ENCODE measurements at regions not wholly inside any gene's neighbourhood (a gene's known extent, or its start where the extent isn't known, plus 50 kb on each side); places are given as distances from the start of the nearest gene placed in this dataset.
A peak's percentile ranks its signal among the peaks of the same experiment; 100 is the strongest.

DNA sequence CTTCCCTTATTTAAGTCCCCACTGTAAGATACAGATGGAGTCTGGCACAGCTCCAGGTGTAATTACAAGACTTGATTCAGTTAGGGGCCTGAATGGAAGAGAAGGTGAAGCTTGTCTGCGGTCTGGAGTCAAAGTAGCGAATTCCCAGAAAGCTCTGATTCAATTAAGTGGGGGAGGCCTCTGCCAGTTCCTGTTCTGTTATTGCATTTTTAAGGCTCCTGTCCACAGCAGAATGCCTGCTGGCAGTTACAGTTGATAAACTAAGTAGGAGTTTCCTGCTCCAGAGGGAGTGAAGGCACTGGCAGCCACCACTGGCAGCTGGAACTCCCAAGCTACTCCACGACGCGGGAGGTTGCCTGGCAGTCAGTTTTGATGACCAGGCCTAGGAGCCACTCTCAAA lies 181.1 kb downstream of the SOCS6 start:
- Histone ChIP-seq H3K4me1 (no peaks in the 10 kb centered on the region), H3K4me3 (no peak overlapping the region), H3K27me3 (ENCODE audit: low read depth) (no peaks in the 10 kb centered on the region), H3K9me3 (no peaks in the 10 kb centered on the region), H3K36me3 (replicated peaks) (no peaks in the 10 kb centered on the region)
- no peak for DNase-seq (ENCODE audit: low spot score in 2 of 2)
- in situ Hi-C loops (cut with MboI; ENCODE audit: low sequenced_read_pairs): loop anchor here (25.0 kb wide), 1 partner anchor 833 kb away; no protein-coding TSS in a partner anchor

DNA sequence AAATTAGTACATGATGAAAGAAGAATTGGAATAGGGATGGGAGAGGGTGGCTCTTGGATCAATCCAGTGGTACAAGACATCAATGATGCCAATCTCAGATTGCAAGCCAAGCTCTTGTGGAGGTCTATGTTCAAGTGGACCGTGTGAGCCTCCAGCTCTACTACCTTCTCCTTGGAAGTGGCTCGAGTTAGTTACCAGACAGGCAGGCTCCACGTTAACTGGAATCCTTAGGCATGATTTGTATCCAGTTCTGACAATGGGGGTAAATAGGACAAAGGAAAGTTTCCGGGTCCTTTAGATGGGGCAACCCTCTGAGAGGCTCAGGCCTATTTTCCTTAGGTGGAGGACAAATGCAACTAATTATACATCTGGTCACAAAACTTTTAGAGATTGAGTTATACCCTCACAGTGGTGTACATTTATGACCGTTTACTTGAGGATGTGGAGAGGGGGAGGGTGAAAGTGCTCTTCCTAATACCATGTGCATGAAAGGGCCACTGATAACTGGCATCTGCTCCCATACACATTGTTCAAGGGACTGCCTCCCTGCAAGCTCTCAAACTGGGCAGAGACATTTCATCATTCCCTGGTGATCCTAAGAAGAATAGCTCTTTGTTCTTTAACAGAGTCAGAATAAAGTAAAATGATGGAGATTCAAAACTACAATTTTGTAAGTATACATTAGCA lies 180.2 kb downstream of the SOCS6 start:
- no peak for DNase-seq (ENCODE audit: low spot score in 2 of 2)
- Histone ChIP-seq H3K9me3 (no peaks in the 10 kb centered on the region), H3K36me3 (replicated peaks) (no peaks in the 10 kb centered on the region), H3K27me3 (ENCODE audit: low read depth) (no peaks in the 10 kb centered on the region), H3K4me3 (no peak overlapping the region), H3K4me1 (peaks cover 7% of the 10 kb centered on the region; the same call in 1 of the 2 replicates)
- in situ Hi-C loops (cut with MboI; ENCODE audit: low sequenced_read_pairs): loop anchor here (25.0 kb wide), 1 partner anchor 832 kb away; no protein-coding TSS in a partner anchor

DNA sequence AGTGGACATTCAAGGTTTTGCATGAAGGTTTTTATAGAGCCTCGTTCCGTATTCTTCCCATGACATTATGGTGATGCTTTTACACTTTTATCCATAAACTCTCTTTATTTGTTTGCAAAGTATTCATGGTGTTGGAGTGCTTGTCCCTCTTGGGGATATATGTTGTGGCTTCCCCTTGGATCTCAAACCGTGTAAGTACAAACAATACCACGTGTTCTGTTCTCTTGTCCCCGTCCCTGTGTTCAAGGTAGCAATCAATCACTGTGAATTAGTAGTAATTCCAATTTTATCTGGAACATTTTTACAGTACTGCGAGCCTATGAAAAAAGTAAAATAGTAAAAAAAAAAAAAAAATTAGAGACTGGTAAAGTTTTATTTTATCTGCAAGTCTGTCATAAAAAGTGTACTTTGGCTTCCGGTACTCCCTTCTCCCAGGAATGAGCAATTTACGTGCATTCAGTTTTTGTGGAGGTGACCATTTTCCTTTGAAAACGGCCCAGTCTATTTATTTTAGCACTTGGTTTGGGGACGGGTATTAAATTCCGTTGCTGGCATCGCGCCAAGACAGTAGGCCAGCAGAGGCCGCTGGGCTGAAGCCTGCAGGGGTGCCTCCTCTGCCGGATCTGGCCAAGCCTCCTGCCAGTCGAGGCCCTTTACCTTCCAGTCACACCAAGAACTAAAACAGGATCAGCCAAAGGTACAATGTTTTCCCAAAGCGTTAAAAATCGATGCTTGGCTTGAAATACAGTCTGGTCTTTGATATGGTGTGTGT lies 175.7 kb downstream of the SOCS6 start:
- no peaks in the 10 kb centered on the region for H3K9me3 ChIP-seq
- H3K27me3 ChIP-seq (ENCODE audit: low read depth): no peaks in the 10 kb centered on the region
- in situ Hi-C loops (cut with MboI; ENCODE audit: low sequenced_read_pairs): loop anchor here (25.0 kb wide), 1 partner anchor 827 kb away; no protein-coding TSS in a partner anchor
- no peaks in the 10 kb centered on the region for H3K36me3 ChIP-seq (replicated peaks)
- H3K4me3 ChIP-seq: peak overlapping the region; percentile 4; the same call in 1 of the 2 replicates
- DNase-seq (ENCODE audit: low spot score in 2 of 2): peak; percentile 73 to 91
- H3K4me1 ChIP-seq: peaks cover 7% of the 10 kb centered on the region; the same call in 1 of the 2 replicates

DNA sequence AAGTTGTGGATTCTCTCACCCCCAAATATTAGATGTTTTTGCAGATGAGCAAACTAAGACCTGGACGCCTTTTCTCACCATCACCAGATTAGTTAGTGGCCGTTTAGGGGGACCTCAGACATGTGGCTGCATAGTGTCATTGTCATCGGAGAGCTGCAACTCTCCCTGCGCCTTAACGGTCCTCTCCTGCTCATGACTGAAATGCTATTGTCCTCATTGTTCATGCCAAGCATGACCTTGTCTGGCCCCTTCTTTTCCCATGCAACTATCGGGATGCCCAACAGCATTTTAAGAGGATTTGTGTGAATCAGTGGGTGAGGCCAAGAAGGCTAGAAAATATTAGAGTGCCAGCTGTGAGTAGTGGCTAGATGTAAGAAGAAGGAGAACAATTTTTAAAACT lies 174.2 kb downstream of the SOCS6 start:
- Histone ChIP-seq H3K9me3 (no peaks in the 10 kb centered on the region), H3K4me3 (no peak overlapping the region), H3K4me1 (peaks cover 7% of the 10 kb centered on the region; the same call in 1 of the 2 replicates), H3K36me3 (replicated peaks) (no peaks in the 10 kb centered on the region), H3K27me3 (ENCODE audit: low read depth) (no peaks in the 10 kb centered on the region)
- DNase-seq (ENCODE audit: low spot score in 2 of 2): no peak
- in situ Hi-C loops (cut with MboI; ENCODE audit: low sequenced_read_pairs): loop anchor here (25.0 kb wide), 1 partner anchor 826 kb away; no protein-coding TSS in a partner anchor

DNA sequence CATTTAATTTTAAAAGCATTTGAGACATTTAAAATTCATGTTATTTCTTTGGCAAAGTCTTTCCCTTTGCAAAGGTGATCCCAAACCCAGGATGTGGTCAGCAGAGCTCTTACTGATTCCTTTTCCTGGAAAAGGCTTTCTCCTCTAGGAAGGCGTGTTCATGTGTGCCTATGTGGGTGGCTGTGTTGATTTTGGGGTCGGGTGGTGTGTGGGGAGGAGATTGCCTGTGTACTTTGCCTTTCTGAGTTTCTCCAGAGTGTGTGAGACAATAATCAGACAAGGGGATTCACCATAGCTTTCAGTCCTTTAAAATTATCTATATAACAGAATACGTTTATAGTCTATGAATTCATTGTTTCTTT lies 173.2 kb downstream of the SOCS6 start:
- peaks cover 7% of the 10 kb centered on the region; the same call in 1 of the 2 replicates for H3K4me1 ChIP-seq
- no peak for DNase-seq (ENCODE audit: low spot score in 2 of 2)
- in situ Hi-C loops (cut with MboI; ENCODE audit: low sequenced_read_pairs): loop anchor here (25.0 kb wide), 1 partner anchor 825 kb away; no protein-coding TSS in a partner anchor
- no peak overlapping the region for H3K4me3 ChIP-seq
- H3K36me3 ChIP-seq (replicated peaks): no peaks in the 10 kb centered on the region
- H3K9me3 ChIP-seq: no peaks in the 10 kb centered on the region
- H3K27me3 ChIP-seq (ENCODE audit: low read depth): no peaks in the 10 kb centered on the region

DNA sequence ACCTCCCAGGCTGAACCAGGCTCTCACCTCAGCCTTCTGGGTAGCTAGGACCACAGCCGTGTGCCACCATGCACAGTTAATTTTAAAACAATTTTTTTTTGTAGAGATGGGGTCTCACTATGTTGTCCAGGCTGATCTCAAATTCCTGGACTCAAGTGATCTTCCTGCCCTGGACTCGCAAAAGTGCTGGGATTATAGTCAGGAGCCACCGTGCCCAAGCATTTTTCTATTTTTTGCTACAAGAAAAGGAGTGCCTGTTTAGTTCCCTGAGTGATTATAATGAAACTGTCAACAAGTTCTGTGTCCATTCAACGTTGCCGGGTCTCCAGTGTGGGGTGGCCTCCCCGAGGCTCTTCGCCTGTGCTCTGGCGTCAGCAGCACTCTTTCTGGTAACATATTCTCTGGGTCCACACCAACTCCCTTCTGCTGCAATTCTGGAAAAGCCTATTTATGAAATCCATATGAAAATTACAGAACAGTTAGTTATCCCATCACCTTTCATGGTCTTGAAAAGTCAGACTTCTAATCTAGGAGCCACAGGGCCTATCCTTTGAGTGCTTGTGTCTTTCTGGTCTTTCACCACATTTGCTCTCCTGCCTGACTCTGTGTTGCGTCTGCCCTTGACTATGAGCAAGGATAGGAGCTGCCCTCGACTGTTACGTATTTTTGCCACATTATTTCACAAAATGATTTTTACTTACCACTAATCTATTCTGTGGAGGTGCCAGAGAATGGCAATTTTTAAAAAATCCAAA lies 172.7 kb downstream of the SOCS6 start:
- in situ Hi-C loops (cut with MboI; ENCODE audit: low sequenced_read_pairs): loop anchor here (25.0 kb wide), 1 partner anchor 824 kb away; no protein-coding TSS in a partner anchor
- no peak for DNase-seq (ENCODE audit: low spot score in 2 of 2)
- Histone ChIP-seq H3K9me3 (no peaks in the 10 kb centered on the region), H3K36me3 (replicated peaks) (no peaks in the 10 kb centered on the region), H3K4me1 (peaks cover 7% of the 10 kb centered on the region; the same call in 1 of the 2 replicates), H3K27me3 (ENCODE audit: low read depth) (no peaks in the 10 kb centered on the region), H3K4me3 (no peak overlapping the region)

DNA sequence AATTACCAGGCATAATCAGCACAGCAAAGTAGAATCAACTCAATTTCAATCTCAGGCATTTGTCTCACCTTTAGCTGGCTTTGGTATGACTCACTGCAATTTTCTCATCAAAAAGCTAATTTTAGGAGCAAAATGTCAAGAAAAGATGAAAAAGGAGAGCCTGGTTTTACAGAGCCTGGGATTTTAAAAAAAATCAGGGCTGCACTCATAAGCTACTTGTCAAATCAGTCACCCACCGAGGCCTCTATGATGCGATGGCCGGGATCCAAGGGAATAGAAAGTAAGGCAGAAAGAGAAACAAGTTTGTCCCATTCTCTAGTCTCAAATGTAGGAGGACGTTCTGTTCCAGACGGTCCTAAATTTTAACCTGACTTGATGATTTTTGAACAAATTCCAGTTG lies 170.9 kb downstream of the SOCS6 start:
- no peak for DNase-seq (ENCODE audit: low spot score in 2 of 2)
- in situ Hi-C loops (cut with MboI; ENCODE audit: low sequenced_read_pairs): loop anchor here (25.0 kb wide), 1 partner anchor 822 kb away; no protein-coding TSS in a partner anchor
- Histone ChIP-seq H3K27me3 (ENCODE audit: low read depth) (no peaks in the 10 kb centered on the region), H3K4me3 (no peak overlapping the region), H3K9me3 (no peaks in the 10 kb centered on the region), H3K36me3 (replicated peaks) (no peaks in the 10 kb centered on the region), H3K4me1 (peaks cover 8% of the 10 kb centered on the region)

DNA sequence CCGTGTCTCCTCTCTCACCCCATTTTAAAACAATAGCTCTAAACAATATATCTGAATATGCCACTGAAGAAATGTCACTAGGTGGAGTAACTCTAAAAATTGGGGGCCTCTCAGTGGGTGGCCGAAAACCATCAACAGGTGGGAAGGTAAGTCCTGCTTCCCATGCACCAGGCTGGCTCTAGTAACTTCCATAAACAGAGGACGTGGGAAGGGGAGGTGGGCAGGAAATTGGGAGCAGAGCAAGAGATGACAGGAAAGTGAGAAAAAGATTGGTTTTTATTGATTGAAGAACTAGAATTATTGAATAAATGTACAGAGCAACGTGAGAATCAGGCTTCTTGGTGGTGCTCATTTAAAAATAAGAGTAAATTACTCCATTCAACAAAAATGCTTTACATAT lies 170.4 kb downstream of the SOCS6 start:
- Histone ChIP-seq H3K27me3 (ENCODE audit: low read depth) (no peaks in the 10 kb centered on the region), H3K4me3 (no peak overlapping the region), H3K9me3 (no peaks in the 10 kb centered on the region), H3K36me3 (replicated peaks) (no peaks in the 10 kb centered on the region), H3K4me1 (peaks cover 7% of the 10 kb centered on the region)
- in situ Hi-C loops (cut with MboI; ENCODE audit: low sequenced_read_pairs): loop anchor here (25.0 kb wide), 1 partner anchor 822 kb away; no protein-coding TSS in a partner anchor
- DNase-seq (ENCODE audit: low spot score in 2 of 2): no peak

DNA sequence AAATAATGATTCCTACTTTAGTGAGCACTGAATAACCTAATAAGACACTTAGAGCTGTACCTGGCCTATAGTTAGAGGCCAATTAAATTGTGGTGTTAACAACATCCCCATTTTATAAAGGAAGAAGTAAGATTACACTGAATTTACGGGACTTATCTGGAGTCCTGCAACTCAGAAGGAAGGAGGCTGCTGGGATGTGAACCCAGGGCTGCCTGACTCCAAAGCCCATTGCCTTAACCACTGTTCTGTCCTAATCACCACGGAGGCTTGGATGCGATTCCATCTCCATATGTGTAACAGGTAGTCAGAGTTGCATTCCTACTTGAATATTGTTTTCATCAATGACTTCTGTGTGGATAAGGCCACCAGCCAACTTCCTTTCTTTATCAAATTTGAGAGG lies 168.9 kb downstream of the SOCS6 start:
- Histone ChIP-seq H3K27me3 (ENCODE audit: low read depth) (no peaks in the 10 kb centered on the region), H3K36me3 (replicated peaks) (no peaks in the 10 kb centered on the region), H3K9me3 (no peaks in the 10 kb centered on the region), H3K4me1 (peaks cover 10% of the 10 kb centered on the region), H3K4me3 (no peak overlapping the region)
- DNase-seq (ENCODE audit: low spot score in 2 of 2): no peak
- in situ Hi-C loops (cut with MboI; ENCODE audit: low sequenced_read_pairs): loop anchor here (25.0 kb wide), 1 partner anchor 820 kb away; no protein-coding TSS in a partner anchor

DNA sequence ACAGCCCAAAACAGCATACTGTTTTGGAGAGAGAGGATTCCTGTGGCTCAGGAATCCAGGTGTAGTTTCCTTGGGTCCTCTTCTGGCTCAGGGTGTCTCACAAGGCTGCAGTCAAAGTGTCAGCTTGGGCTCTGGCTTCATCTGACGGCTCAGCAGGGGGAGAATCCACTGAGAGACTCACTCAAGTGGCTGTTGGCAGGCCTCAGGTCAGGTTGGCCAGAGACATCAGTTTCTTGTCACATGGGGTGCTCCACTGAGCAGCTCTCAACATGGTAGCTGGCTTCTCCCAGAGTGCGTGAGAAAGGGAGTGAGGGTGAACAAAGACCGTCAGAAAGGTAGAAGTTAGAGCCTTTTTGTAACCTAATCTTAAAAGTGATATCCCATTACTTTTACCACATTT lies 168.4 kb downstream of the SOCS6 start:
- H3K27me3 ChIP-seq (ENCODE audit: low read depth): no peaks in the 10 kb centered on the region
- no peak for DNase-seq (ENCODE audit: low spot score in 2 of 2)
- peaks cover 10% of the 10 kb centered on the region for H3K4me1 ChIP-seq
- H3K4me3 ChIP-seq: no peak overlapping the region
- no peaks in the 10 kb centered on the region for H3K9me3 ChIP-seq
- H3K36me3 ChIP-seq (replicated peaks): no peaks in the 10 kb centered on the region
- in situ Hi-C loops (cut with MboI; ENCODE audit: low sequenced_read_pairs): loop anchor here (25.0 kb wide), 1 partner anchor 820 kb away; no protein-coding TSS in a partner anchor

DNA sequence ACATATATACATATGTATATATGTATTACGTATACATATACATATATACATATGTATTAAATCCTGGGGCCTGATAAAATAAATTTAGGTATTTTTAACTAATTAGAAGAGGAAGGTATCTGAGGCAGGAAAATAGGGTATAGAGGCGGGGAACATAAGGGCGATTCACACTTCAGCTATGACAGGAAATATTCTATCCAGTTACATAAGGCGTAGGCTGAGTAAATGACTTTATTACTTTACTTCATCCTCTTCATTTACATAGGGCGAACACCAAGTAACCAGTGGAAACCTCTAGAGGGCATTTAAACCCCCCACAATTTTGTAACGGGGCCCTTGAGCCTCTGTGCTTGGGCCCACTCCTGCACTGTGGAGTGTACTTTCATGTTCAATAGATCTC lies 167.5 kb downstream of the SOCS6 start:
- DNase-seq (ENCODE audit: low spot score in 2 of 2): no peak
- in situ Hi-C loops (cut with MboI; ENCODE audit: low sequenced_read_pairs): loop anchor here (25.0 kb wide), 1 partner anchor 819 kb away; no protein-coding TSS in a partner anchor
- Histone ChIP-seq H3K36me3 (replicated peaks) (no peaks in the 10 kb centered on the region), H3K4me1 (peaks cover 10% of the 10 kb centered on the region), H3K27me3 (ENCODE audit: low read depth) (no peaks in the 10 kb centered on the region), H3K9me3 (no peaks in the 10 kb centered on the region), H3K4me3 (no peak overlapping the region)

DNA sequence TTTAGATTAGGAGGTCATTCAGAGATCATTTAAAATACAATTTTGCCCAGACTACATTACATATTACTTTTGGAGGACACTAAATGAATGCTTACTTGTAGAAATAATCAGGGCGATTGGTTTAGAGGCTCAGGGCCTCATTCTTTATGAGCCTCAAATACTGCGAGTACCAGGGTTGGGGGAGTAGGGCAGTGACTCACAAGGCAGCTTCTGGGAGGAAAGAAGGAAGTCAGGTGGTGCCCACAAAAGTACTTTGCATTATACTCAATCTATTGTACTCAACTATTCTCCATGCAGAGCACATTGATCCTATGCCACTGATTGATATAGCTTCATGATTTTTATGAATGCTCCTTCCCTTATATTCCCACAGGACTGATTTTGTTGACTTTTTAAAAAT lies 166.9 kb downstream of the SOCS6 start:
- H3K4me1 ChIP-seq: peaks cover 10% of the 10 kb centered on the region
- H3K4me3 ChIP-seq: no peak overlapping the region
- in situ Hi-C loops (cut with MboI; ENCODE audit: low sequenced_read_pairs): loop anchor here (25.0 kb wide), 1 partner anchor 818 kb away; no protein-coding TSS in a partner anchor
- DNase-seq (ENCODE audit: low spot score in 2 of 2): no peak
- H3K36me3 ChIP-seq (replicated peaks): no peaks in the 10 kb centered on the region
- no peaks in the 10 kb centered on the region for H3K27me3 ChIP-seq (ENCODE audit: low read depth)
- no peaks in the 10 kb centered on the region; the same call in 1 of the 2 replicates for H3K9me3 ChIP-seq

DNA sequence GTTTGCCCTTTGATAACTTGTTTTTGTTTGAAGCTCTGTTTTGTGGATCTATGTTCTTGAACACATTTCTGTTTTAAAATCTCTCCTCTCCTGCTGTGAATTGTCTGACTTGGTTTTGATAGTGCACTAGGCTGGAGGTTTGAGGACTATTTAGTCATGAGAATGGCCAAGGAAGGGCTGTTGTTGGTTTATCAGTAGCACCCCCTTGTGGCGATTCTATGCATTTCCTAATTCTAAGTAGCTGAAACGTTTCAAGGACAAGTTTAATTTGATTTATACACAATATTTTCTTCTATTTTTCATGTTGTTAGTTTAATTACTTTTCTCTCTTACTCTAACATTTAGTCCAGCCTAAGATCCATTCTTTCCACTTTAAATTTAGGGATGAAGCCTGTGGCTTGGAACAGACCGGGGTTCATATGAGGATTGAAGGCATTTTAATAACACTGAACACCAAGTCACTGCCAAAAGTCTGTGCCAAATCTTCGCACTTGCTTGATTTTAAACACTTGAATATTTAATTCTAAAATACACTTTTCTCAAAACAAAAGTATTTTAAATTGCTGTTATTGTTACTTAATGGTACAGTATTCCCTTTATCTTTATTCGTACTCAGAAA lies 166.0 kb downstream of the SOCS6 start:
- DNase-seq (ENCODE audit: low spot score in 2 of 2): peak; percentile 63 to 71
- in situ Hi-C loops (cut with MboI; ENCODE audit: low sequenced_read_pairs): loop anchor here (5.0 to 25.0 kb wide), 2 partner anchors 263 to 818 kb away; no protein-coding TSS in a partner anchor

More for the DNA sequence above, 166.0 kb downstream of the SOCS6 start:
- Histone ChIP-seq H3K9me3 (no peaks in the 10 kb centered on the region; the same call in 1 of the 2 replicates), H3K4me1 (peaks cover 10% of the 10 kb centered on the region), H3K36me3 (replicated peaks) (no peaks in the 10 kb centered on the region), H3K4me3 (no peak overlapping the region), H3K27me3 (ENCODE audit: low read depth) (no peaks in the 10 kb centered on the region)
